Fibroblast of skin of left quadriceps (primary cell): ENCODE measurements at regions not wholly inside any gene's neighbourhood (a gene's known extent, or its start where the extent isn't known, plus 50 kb on each side); places are given as distances from the start of the nearest gene placed in this dataset.
A peak's percentile ranks its signal among the peaks of the same experiment; 100 is the strongest.

Experiments used
- DNase-seq, 2 experiments: peaks; one replicate each; pipeline ENCODE4 v3.0.0-alpha.2; 2013; ENCODE audit warnings: low read depth in 2 of 2

DNA sequence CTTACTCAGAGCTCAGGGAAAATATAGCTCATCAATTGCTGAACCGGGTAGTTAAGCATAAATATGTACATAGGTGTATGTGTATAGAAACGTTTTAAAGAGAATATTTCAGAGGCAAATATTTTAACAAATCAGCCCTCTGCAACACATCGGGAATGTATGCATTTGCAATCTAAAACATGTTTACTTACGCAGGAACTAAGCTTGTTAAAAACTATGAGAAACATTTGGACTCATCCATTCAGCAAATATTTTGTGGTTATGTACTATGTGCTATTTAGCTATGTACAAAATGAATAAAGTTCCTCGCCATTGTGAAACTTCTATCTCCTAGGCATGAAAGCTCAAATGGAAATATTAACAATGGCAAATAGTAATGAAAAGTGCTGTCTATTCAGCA lies 469.9 kb downstream of the ARHGEF28 start:
- DNase-seq: peak; percentile 67 to 71

DNA sequence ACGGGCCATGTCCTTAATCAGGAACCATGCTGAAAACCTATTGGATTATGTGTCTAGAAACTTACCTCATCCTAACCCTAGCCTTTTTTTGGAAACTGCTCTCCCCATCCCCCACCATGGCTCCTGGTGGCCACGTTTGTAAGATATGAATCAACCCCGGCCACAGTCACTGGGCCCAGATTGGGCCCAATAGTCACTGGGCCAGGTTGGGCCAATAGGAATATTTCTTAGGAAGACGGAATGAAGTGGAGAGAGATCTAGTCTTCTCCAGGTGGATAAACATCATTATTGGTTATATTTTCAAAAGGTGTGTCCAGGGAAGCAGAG lies 468.7 kb downstream of the ARHGEF28 start:
- DNase-seq: no peak

DNA sequence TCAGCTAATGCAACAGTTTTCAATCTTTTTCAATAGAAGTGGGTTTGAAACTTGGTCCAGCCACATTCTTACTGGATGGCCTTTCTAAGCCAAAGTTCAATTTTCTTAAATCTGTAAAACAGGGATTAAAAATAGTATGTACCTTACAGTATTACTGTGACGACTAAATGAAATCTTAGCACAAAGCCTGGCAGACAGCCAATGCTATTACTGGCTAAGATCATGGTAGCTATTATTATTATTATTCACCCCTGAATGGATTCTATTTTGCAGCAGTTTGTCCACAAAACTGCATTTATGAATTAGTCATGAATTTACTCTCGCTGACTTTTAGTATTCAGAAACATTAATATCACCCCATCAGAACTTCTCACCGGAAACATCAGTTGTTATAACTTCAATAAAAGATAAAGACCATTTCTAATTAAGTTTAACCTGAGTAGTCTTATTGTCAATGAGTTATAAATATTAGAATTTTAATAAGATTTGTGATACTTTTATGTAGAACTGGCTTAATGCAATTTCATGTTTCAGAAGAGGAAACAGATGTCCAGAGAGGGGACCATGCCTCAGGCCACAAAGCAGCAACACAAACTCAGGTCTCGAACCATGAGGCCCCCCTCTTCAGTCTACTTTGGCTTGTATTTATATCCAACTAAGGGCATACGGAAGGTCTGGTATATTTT lies 468.2 kb downstream of the ARHGEF28 start:
- DNase-seq: no peak

DNA sequence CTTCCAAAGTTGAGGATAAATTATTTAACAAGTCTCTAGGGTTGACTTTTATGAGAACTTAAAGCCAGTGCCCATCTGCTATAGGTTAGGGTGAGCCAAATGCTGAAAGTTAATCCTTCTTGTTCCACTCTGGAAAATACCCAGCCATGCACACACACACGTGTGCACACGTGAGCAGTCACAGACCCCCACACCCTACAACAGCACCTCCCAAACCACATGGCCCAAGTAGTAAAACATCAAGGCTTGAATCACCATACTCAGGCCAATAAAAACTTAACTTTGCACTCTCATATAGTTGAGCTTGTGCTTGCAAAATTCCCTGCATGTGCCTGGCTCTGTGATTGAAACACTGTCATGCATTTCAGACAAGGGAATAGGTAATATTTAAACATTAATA lies 467.6 kb downstream of the ARHGEF28 start:
- no peak for DNase-seq

DNA sequence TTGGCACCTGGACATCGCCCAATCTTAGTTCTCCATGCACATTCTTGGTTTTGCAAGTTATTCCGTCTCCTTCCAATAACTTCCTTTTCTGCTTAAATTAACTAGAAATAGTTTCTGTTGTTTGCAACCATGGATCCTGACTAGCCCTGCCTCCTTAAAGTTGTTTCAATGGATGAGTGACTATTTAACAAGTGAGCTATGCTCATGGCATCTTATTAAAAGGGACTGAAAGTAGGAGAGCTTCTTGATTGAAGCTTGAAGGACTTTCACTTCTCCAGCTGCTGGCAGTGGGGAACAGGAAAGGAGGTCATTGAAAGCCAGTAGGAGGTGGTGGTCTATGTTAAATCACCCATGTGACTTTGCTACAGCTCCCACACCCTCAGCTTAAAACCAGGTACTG lies 466.8 kb downstream of the ARHGEF28 start:
- no peak for DNase-seq

DNA sequence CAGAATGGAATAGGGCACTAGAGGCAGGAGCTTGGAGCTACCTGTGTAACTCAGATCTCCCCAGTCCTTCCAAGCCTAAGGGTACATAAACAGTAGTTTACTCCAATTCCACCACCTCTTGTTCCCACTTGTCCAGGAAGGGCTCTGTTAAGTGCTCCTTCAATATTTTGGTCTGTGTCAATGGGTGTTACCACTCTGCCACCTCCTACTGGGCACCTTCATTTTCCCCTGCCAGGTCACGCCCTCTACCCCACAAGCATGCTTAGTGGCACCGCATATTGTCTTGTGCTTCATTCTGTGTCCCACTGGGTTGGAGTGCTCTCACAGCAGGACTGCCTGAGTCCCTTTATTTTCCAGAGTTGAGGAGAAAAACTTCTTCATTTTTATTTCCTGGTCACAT lies 459.8 kb downstream of the ARHGEF28 start:
- DNase-seq: no peak

DNA sequence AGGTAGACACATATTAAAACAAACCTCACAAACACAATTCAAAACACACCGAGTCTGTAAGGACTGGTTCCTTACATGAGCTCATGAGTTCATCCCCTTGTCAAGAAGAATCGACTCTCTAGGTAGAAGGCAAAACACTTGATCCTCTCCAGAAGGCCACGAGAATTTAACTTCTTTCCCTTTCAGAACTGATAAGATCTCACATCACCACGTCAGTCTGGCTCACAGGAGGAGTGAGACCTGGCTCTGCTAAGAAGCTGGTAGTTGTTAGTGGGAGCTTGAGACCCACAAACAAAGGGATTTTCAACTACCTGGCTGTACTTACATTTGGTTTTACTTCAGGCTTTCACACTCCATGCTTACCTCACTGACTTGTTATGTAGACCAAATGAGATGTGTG lies 459.2 kb downstream of the ARHGEF28 start:
- DNase-seq: no peak

DNA sequence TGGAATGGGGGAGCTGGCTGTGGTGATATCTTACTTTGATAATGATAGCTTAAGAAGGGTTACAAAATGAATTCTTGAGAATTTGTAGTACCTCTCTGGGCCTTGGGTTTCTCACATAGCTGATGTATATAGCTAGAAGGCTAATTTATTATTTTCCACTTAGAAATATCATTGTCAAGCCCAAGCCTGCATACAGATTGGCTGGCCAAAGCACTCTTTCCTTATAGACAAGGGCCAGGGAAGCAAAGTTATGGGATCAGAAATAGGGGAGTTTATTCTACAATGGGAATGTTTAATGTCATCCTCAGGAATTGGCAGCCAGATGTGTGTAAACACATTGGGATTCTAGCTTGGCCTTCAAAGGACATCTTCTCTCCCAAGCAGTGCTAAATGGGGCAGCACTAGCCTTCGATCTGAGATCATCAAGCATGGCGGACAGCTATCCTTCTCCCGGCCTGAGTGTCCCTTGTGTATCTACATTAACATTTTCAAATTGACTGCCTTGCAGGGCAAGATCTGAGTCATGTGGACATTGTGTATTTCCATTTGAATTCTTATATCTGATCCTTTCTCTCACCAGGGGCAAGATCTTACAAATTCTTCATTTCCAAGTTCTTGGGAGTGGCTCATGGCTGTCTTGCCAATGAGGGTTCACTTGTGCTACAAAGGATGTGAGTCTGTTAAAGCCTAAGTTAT lies 457.2 kb downstream of the ARHGEF28 start:
- DNase-seq: no peak

DNA sequence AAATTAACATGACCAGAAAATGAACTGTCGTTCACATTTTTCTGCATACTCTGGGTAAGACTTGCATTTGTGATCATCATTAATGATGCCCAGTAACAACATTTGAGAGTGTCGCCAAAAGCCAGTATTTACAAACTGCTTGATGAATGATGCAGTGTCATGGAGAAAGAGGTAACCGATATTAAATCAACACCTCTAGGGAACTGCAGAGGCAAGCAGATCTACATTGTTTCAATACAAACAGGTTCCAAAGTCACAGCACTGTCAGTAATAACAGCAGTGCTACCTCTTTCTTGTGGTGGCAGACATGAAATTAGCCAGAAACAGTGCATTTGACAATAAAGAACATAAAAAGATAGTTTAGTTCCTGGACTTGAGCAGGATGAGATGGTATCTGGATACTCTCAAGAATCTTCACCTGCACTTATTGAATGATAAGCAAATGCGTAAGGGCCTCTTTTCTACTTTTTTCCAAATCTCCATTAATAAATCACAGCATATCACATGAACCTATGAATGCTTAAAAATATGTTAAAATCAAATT lies 456.6 kb downstream of the ARHGEF28 start:
- DNase-seq: no peak

DNA sequence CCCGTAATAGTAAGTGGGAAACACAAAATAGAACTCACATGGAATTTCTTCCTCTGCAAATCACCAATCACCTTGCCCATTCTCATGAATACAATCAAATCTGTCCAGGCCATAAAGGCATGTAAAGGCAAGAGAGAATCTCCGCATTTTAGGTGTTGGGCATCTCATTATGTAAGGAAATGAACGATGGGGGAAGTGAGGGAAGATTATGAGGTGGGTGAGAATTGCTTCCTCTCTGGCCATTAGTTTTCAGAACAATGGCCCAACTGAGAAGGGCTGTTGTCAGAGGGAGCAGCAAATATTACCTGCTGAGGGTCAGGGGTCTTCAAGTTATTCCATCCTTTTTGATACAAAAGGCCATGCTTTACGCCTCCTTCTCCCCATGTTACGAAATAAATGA lies 455.1 kb downstream of the ARHGEF28 start:
- no peak for DNase-seq

DNA sequence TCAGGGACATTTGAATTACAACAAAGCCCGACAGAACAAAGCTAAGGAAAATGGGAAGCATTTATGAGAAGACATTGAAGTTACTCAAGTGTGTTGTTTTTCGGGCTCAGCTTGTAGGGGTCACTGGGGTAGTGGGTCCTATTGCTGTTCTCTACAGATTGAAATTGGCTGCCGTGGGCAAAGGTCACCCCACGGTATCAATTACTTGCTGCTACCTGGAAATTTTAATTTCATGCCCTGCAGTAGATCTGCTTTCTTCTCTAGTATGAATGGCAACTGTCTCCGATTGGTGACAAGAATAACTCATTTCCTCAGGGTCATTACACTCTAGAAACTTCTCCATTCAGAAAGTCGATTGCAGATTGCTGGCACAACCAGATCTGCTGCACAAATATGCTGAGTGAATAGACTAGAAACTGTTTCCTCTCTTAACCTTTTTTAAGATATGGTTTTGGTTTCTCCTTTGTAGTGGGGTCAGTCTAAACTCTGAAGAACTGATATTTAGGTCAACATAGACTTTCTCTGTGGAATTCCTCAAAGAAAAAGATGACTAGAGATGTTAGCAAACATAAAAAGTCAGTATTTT lies 454.1 kb downstream of the ARHGEF28 start:
- no peak for DNase-seq

DNA sequence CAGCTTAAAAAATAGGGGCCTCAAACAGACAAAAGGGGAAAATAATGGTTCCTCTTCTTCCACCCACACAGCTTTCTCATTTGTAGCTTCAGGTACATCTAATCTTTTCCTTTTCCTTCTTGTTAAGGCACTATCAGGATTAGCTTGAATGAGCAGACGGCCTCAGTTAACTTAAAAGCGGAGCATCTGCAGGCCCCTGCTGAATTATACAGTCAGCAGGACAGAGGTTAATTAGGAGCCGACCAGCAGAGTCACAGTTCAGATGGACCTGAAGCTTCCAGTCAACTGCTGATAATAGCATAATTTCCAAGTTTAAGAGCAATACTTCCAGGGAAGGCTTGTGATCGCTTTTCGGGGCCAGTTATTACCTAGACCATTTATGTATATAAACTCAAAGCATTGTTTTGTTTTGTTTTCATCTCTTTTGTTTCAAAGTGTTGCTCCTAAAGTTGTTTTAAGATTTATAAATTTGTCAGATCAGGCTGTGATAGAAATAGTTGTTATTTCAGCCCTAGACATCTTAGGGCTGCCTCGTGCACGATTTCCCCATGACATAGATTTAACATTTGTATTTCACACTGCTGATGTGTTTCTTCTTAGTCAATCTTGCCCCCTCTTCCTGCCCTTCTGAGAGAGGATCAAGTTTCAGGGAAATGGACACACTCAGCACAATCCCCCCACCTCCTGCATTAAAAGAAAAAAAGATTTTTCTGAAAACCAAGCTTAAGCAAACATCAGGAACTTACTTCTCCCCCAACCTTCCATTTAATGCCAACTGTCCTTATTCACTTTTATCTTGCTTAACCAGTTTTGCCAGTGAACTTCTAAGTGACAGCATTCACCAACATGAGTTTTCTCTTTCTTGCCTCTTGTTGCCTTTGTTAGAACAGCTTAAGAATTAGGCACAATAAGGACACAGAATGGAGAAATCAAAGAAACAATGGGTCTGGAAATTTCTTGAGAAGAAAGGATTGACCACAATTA lies 449.8 kb downstream of the ARHGEF28 start:
- DNase-seq: no peak

DNA sequence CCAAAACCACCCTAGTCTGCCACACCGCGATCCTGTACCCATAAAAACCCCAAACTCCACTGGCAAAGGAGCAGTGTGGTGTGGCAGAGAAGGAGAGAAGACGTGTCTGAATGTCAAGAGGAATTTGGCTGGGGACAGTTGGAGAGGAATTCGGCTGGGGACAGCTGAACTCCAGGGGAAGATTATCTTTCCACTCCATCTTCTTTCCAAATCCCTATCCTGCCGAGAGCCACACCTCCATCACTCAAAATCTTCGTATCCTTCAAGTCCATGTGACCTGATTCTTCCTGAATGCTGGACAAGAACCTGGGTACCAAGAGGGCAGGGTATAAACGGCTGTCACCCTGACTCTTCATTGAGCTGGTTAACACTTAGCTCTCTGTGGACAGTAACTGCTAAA lies 448.1 kb downstream of the ARHGEF28 start:
- DNase-seq: no peak

DNA sequence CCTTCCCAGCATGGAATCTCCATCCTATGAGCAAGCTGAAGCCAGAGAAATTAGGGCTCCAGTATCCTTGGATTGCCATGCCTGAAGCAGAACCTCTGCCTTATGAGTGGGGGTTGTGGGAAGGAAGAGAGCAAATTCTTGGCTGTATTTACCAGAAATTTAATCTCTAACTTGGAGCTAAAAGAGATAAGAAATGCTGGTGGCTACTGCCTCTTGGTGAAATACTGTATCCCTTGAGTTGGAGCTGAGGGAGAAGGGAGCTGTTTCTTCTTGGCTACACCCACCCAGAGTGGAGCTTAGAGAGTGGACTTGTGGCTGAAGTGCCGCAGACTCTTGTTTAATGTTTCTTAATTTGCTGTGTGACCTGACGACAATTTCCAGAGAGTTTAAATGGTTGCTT lies 447.3 kb downstream of the ARHGEF28 start:
- DNase-seq: no peak

DNA sequence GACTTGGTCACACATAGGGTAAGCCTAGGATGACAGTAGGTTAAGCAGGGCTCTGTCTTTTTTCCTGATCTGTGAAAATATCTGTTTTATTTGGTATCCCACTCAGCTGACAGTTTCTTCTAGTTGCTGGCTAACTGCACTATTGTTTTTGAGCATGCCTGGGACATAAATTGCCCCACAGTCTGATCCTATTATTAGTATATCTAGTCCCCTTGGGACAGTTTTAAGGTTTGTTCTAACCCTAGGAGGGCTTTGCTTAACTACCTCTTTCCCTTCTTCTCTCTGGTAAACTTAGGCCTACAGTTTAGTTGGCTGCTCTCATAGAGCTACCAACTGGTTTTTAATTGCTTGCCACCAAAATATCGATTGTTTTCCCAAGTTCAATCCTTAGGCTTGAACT lies 446.6 kb downstream of the ARHGEF28 start:
- DNase-seq: no peak

DNA sequence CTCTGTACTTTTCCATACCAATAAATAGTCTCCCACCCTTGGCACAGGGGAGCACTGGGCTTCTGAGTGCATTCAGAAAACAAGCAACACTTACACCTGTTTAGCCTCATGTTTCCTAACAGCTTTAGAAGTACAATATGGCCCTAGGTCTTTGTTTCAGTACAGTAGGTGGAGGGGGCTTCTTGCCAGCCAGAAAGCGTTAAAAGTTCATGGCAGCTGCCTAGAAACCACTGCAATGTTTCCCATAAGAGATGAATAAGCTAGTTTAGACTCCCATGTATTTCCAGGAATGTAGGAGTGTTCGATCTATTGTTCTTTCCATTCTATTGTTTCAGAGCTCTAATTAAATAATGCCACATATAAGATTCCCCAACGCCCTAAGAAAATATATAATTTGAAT lies 444.8 kb downstream of the ARHGEF28 start:
- DNase-seq: no peak

DNA sequence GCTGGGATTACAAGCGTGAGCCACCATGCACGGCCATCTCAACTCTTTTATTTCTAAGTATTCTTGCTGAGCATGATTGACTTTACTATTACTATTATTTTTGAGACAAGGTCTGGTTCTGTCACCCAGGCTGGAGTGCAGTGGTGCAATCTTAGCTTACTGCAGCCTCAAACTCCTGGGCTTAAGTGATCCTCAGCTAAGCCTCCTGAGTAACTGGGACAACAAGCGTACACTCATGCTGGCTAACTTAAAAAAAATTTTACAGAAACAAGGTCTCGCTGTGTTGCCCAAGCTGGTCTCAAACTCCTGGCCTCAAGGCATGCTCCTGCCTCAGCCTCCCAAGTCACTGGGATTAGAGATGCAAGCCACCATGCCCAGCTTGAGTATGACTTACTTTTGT lies 443.7 kb downstream of the ARHGEF28 start:
- DNase-seq: no peak

DNA sequence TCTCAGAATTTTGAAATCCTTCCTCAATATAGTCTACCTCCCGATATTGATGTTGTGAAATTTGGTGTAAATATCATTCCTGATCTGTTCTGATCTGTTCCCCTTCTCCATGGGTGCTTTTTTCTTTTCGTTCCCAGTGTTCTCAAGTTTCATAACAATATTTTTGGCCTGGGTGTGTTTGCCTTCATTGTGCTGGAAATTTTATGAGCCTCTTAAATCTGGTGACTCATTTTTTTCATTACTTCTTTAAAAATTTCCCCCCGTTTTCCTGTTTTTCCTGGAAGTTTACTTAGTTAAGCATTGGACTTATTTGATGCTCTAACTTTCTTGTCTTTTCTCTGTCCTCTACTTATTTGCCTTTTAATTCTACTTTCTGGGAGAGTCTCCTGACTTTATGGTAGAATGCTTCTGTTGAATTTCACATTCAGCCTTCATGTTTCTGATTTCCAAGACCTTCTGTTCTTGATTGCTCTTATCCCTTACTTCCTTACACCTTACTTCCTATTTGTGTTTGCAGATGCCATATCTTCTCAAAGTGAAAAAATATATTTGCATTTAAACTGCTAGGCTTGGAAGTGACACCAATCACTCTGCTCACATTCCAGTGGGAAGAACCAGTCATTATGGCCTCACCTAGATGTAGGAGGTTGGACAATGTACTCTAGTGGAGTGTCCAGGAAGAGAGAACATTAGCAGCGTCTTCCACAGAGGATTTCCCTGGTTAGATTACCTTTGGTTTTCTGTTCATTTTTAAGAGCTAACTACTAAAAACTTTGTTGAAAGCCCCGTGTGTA lies 441.9 kb downstream of the ARHGEF28 start:
- no peak for DNase-seq

DNA sequence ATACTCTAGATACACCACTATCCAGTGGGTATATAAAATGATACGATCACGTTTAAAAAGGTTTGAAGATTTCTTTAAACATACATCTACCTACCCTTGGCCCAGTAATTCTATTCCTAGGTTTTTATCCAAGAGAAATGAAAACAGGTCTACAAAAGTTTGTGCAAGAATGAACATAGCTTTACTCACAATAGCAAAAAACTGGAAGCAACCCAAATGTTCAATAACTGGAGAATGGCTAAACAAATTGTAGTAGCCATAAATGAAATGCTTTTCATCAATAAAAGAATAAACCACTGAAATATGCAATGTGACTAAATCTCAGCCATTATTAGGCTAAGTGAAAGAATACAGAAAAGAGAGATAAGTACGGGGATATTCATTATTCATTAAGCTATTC lies 438.9 kb downstream of the ARHGEF28 start:
- DNase-seq: no peak

DNA sequence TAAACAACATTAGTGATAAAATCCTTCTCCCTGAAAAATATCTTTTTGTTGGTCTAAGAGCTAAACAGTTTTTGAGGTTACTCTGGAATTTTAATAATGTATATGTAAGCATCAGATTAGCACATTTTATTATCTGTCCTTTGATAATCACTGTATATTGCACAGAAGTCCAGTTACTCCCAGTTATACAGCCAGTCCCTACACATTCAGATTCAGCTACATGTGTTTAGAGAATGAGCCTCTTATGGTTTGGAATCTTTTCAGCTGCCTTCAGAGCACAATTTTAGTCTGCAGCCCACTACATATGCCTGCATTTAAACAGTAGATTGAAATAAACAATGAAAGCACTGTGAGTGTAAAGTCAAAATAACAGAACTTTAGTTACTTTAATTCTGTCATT lies 438.2 kb downstream of the ARHGEF28 start:
- no peak for DNase-seq

DNA sequence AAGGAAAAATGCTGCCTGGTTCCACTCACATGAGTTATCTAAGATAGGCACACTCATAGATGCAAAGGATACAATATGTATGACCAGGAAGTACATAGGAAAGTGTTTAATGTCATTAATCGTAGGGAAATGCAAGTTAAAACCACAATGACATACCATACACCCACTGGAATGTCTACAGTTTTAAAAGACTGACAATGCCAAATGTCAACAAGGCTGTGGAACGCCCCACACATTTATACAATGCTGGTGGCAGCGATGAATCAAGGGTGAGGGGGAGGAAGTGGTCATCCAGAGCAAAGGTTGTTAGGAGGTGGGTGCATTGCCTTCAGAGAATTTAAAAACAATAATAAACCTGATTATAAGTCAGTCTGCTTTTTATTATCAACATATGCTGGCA lies 437.8 kb downstream of the ARHGEF28 start:
- DNase-seq: peak; percentile 84 to 86
